Germinal center (tissue), 1 donor: ENCODE measurements at regions not wholly inside any gene's neighbourhood (a gene's known extent, or its start where the extent isn't known, plus 50 kb on each side); places are given as distances from the start of the nearest gene placed in this dataset.

Source experiments
- DNase-seq: peaks from one replicate; pipeline ENCODE4 v3.0.0; 2012; ENCODE audit warnings: mixed read lengths, low spot score

DNA sequence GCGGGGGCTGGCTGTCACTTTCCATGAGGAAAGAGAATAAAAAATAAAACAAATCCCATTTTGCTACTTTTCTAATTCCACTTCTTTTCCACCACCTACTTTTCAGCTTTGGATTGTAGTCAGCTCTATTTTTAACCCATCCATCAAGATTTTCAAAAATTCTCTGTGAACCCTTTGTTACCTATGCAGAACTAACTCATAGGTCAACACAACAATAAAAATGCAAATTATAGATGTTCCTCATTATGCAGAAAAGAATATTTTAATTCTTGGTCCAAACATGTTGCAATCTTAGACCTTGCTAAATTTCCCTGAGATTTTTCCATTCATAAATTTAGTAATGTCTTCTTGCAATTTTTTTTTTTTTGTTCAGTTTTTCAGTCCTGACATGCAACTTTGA, 454.5 kb downstream of the ADAMTS20 start:
- no peak for DNase-seq

DNA sequence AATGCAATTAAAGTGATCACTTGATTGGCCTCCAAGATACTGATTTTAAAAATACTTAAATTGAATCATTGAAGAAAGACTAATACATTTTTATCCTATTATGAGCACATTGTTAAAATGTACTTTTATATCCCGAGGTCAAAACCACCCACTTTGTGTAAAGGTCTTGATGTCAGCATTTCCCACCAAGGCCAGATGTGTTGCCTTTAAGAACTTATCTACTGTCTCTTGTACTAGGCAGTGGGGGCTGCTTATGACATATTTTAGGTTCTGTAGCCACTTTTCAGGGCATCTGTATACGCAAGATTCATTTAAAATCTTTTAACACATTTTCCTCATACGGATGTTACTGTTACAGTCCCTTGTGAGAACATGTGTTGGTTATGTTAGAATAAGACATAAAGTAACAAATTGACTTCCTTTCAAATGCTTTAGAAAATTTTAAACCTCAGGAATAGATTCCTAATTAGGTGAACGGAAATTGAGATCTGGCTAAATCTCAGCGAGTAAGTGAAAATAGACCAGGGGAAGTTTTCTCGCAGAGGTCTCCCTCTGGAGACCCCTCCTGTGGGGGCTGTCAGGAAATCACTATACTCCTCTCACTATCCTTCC, 456.2 kb downstream of the ADAMTS20 start:
- no peak for DNase-seq

DNA sequence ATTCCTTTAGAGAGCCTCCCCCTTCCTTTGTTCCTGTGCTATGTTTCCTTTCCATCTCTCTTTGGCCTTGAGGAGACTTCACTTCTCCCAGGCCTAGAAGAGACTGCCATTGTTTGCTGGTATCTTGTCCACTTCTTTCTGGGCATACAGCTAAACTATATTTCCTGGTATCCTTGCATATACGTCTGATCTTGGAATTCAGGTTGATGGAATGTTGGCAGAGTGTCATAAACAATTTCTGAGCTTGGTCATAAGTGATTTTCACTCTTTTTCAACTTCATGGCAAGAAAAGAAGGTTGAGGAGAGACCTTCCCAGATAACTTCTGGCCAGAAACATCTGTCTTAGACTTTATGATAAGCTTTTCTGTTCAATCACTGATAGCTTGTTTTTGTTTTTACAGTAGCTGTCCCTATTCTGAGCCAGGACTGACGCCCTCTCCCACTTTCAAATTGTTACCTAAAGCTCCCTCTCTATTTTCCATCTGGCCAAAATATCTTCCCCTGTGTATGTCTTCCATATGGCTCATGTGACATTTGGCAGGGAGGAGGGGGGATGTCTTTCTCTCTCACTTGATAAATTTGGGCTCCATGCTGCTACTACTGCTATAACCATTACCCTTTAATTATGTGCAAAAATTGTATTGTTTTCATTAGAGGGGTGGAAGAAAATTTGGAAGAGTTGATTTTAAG, 457.0 kb downstream of the ADAMTS20 start:
- DNase-seq = no peak

DNA sequence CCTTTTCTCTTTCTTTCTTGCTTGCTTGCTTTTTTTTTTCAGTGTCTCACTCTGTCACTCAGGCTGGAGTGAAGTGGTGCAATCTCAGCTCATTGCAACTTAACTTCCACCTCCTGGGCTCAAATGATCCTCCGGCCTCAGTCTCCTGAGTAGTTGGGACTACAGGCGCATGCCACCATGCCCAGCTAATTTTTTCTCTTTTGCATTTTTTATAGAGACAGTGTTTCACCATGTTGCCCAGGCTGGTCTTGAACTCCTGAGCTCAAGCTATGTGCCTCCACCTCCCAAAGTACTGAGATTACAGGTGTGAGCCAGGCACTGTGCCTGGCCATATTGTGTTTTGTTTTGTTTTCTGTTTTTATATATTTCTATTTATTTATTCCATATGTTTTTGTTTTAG, 461.0 kb downstream of the ADAMTS20 start:
- DNase-seq = no peak

DNA sequence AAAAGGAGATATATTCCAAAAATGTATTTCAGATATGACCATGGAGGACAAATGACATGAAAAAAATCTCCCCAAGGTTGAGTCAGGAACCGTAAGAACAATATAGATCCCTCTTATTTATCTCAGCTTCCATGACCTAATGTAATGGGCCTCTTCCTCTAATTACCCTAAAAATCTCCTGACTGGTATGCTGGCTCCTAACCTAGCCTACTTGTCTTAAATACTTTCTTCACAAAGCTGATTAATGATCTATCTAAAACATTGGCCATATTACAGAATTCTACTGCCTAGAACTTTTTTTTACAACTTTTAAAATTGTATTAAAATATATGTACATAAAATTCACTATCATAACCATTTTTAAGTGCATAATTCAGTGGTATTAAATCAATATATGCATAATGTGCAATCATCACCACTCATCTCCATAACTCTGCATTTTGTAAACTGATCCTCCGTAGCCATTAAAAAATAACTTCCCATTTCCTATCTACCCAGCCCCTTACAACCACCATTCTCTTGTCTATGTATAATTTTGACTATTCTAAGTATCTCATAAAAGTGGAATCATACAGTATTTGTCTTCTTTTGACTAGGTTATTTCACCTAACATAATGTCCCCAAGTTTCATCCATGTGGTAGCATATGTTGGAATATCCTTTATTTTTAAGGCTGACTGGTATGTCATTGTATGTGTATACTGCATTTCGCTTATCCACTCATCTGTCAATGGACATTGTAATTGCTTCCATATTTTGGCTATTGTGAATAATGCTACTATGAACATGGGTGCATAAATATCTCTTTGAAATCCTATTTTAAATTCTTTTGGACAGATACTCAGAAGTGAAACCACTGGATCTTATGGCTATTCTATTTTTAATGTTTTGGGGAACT, 464.6 kb downstream of the ADAMTS20 start:
- no peak for DNase-seq

DNA sequence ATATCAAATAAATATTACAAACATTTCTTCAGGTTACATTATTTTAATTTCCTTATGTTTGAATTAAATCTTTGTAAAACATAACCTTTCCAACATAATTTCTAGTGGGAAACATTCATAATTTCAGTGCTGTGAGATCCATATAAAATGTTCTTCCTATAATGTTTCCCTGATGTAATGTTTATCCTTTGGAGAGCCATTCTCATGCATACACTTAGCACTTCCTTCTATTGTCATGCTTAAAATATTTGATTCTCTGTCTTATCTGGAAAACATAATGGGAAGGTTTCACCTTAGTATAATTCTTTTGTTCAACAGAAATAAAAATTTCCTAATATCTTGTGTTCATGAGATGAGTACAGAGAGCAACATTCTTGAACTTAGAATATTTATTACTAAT, 472.5 kb downstream of the ADAMTS20 start:
- DNase-seq = no peak

DNA sequence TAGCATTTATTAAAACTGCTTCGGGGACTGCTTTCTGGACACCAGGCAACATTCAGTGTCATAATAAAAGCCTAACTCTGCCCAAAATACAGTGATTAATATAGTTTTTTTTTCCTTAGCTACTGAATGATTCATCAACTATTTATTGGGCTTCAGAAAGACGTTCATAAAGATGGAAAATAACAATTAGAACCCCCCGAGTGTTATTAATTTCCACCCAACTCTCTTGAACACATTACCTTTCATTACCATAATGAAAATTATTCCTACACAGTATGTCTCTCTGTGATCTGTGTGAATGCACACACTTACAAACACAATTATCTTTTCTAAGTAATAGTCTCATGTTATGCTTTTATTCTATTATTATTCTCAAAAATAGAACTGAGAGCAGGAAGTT, 473.0 kb downstream of the ADAMTS20 start:
- no peak for DNase-seq

DNA sequence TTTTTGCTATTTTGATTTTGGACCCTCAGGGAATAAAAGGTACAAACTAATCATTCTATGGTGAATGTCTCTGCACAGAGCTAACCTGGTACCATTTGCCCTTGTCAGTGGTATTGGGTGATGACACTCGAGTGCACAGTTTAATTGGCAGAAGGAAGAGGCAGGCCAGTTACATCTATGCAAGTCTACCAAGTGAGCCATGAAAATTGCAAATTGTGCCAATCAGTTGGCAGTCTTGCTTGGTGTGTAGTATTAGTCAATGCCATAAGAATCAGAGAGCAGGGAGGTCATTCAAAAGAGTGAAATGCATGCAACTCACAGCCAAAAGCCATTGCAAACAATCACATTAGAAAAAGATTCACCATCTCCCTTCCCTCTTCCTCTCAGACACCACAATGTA, 479.6 kb downstream of the ADAMTS20 start:
- DNase-seq = no peak

DNA sequence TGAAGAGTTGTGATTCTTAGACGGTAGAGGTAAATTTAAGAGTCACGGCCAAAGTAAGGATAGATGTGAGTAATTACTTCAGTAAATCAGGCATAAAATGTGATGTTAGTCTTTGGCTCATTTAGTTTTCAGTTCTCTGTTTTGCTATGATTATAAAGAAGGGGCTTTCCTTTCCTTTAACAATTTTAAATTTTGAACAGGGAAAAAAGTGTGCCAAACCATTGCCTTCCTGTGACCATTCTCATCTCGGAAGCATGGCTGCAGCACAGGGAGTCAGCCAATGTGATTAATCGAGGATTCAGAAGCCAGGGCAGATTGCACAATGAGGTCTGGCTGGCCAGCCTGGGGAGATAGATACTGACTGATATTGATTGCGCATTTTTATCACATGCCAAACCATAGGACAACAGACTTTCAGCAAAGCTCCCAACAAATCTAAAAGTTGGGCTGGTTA, 480.2 kb upstream of the PRICKLE1 start:
- DNase-seq = no peak

DNA sequence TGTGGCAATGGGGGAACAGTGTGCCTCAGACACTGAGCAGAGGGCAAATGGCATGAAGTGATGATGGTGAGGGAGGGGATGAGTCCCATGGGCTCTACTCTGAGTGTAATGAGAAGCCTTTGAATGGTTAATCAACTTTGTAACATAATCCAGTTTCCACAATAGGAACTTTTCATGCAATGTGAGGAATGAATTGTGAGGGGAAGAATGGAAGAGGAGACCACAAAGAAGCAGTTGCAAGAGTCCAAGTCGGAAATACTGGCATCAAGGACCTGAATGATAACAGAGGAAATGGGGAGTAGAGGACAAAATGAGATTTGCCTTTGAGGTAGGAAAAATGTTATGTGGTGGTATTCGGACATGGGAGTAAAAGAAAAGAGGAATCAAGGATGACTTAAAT, 476.9 kb upstream of the PRICKLE1 start:
- no peak for DNase-seq

DNA sequence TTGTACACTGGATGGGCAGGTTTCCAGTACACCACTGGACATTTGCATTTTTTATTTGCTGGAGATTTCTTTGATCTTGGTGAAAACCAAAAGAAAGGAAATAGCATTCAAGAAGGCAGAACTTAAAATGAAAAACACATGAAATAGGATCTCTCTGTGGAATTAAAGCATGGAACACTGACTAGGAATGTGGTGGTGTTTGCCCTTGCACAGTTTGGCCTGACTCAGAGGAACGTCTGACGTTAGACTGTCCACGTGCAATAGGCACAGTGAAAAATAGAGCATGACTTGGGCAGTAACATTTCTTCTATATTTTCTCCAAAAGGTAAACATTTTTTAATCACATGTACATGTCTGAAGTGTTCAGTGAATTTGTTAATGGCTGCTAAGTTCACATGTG, 474.1 kb upstream of the PRICKLE1 start:
- no peak for DNase-seq

DNA sequence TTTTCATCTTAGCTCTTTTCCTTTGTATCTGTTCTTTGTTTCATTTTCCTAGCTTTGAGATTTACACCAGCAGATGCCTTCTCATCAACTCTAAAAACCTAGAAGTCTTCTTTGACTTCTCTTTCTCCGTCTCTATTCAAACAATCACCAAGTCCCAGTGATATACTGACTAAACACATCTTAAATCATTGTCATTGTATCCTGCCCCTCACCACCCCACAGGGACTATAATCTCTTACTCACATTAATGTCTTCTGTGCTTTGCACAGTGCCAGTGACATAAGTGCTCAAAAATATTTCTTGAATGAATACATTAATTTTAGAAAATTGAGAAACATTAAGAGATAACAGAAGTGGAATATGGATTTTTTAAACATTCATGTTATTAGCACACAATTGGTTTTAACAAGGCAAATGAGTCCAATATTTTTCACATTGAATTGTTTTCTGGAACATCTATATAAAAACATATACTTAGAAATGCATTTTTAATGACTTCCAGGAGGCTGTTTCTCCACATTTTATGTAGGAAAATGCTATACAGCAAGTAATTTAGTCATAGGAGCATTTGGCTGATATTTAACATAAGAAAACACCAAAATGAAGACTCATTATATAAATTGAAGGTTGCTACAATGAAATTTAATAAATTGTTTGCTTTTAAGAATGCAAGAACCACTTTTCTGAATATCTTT, 472.8 kb upstream of the PRICKLE1 start:
- DNase-seq = no peak

DNA sequence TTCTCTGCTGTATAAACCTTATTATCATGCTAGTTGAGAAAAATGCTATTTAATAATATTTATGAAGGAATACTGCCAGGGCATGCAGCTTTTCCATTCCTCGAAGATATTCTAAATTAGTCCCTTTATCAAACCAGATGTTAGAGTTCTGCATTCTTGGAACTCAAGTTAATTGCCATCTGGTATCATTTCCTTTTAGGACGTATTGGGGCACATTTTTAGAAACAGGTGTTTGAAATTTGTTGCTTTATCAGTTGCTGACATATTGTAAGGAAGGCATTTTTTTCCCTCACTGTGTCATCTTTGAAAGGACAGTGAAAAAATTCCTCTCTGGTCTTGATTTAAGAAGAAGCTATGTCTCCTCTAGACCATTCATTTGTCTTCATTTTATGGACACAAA, 471.2 kb upstream of the PRICKLE1 start:
- DNase-seq = no peak

DNA sequence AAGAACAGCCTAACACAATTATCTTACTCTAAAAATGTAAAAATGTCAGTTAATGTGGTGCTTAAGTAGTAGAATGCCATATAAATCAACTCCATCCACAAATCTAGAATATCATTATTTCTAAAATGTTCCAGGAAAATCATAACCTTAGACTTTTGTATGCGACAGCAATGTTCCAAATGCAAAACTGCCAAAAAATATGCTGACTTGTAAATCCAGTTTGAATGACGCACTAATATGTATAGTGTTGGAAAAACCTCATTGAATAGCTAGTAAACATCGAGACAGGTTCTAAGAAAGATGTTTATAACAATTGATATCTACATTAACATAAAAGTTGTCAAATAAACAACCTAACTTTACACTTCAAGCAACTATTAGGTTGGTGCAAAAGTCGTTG, 469.1 kb upstream of the PRICKLE1 start:
- no peak for DNase-seq

DNA sequence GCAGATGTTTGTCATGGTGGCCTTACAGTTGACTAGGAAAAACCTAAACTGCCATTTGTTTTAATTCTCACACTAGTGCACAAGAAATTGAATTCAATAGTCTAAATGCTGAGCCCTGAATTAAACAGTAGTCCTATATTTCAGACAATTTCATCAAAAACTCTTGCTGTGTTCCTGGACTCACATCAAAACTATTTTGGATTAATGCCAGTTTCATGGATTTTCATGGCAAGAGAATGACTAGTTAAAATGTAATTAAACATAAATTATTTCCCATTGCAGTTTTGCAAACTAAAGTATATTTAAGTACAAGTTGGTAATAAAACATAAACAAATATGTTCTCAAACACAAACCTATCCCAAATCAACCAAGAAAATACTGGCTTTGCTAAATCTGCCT, 468.0 kb upstream of the PRICKLE1 start:
- no peak for DNase-seq

DNA sequence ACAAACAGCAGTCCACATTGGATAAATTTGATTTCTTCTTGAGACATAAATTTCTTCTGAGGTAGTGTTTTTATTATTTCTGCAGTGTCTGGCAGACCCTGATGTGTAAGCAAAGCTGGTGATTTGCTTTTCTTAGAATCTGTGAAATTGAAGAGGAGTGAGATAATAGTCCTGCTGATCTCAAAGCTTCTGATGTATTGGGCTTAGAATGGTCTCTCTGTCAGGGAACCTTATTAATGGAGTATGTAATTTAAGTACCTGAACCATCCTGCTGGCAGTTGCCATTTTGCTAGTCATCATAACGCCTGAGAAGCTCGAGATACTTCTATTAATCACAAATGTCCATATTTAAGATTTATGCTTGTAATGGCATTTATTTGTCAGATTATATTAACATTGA, 464.5 kb upstream of the PRICKLE1 start:
- DNase-seq = no peak

DNA sequence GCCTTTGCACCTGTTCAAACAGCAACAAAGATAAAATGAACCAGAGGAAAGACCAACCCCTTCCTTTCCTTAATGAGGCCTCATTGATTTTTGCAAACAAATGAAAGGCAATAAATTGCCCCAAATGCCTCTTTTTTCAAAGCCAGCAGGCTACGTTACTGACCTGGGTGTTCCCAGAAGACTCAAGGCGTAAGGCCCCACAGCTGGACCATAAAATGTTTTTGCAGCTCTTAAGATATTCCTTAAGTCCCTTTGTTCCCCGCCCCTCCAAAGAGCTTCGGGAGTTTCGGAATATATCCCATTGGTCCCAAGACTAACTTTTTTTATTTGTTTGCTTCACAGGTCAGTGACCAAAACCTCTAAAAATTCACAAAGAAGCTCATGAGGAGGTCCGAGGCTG, 462.9 kb upstream of the PRICKLE1 start:
- DNase-seq = no peak

DNA sequence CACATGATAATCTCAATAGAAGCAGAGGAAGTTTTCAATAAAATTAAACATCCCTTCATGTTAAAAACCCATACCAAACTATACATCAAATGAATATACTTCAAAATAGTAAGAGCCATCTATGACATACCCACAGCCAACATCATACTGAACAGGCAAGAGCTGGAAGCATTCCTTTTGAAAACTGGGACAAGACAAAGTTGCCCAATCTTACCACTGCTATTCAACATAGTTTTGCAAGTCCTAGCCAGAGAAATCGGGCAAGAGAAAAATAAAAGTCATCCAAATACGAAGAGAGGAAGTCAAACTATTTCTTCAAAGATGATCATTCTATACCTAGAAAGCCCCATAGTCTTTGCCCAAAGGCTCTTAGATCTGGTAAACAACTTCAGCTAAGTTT, 454.7 kb upstream of the PRICKLE1 start:
- DNase-seq = no peak

DNA sequence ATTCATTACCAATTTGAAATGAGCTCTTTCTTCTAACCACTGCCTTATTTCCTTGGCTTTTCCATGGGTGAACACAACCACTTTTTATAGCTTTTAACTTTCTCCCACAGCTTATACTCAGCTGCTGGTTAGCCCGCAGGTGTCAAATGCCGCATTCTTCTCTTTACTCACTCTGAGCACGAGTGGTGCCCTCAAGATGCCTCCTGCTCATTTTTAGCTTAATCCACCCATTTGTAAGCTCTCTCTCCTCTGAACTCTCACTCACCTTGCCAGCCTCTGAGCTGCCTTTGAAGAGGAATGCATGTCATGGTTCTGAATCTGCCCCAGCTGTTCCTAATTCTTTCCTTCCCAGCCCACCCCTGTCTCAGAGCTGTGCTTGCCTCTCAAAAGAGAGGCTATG, 449.4 kb upstream of the PRICKLE1 start:
- DNase-seq = no peak

DNA sequence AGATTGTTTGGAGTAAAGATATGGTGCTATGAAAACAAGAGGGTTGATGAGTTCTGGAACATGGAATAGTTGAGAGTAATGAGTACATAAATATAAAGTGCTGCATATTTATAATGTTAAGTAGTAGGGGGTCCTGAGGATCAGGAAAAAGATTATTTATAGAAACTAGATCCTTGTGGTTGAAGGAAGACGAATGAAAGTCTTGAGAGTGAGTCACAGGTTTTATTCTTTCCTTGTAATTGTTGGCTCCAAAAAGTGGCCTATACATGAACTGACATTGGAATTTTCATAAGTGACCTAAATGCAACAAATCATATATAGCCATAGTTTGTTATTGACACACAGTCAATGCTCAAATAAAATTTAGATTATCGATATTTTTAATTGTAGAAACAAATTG, 440.4 kb upstream of the PRICKLE1 start:
- no peak for DNase-seq

DNA sequence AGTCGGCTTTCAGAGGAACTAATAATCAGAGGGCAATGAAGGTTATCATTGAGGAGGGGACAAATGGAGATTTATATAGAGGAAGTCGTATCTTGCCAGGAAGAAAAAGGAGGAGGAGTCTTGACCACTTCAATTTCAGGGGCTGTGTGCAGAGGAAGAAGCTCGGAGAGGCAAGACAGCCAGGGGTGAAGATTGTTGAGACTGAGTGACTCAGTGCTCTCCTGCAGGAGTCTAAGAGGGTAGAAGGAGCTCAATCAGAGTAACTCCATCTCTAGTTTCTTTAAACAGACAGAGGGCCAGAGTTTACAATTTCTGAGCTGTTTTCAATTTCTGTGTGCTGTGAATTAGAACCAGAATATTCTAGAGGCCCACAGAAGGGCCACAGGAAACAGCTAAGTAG, 439.3 kb upstream of the PRICKLE1 start:
- DNase-seq = no peak

DNA sequence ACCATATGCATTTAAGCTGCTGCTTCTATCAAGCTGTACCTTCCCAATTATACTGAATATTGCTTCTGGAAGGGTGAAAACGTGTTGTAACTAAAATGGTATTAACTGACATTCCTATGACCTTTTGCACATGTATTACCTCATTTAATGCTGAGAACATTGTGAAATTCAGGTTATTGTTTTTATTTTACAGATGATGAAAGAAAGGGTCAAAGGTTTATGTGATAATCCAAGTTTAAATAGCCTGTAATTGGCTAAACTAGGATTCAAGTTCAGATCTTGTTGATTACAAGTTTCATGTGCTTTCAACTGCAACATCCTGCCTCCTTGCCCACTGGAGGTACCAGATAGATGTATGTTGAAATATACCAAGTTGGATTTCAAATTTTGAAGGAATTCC, 433.3 kb upstream of the PRICKLE1 start:
- DNase-seq = no peak
